NB4 (cell line): ENCODE measurements at regions not wholly inside any gene's neighbourhood (a gene's known extent, or its start where the extent isn't known, plus 50 kb on each side); places are given as distances from the start of the nearest gene placed in this dataset.

Experiments
- DNase-seq: peaks from one replicate; pipeline ENCODE4 v3.0.0; 2010; ENCODE audit warnings: low read depth
- H3K4me3 ChIP-seq: one replicate; pipeline ENCODE4 v1.5.1; 2011; ENCODE audit warnings: mild to moderate bottlenecking, low read depth, low read length, moderate library complexity
- CTCF ChIP-seq: IDR thresholded peaks from one replicate; pipeline ENCODE4 v1.5.1; 2012; ENCODE audit warnings: low read depth, low read length
- MYC ChIP-seq: IDR thresholded peaks from 2 replicates; pipeline ENCODE4 v1.6.1; 2011; ENCODE audit warnings: low read depth, low read length
- POLR2A ChIP-seq: IDR thresholded peaks from 2 replicates; pipeline ENCODE4 v1.6.1; 2011; ENCODE audit warnings: mild to moderate bottlenecking; ENCODE audit not compliant: insufficient read length; ENCODE audit errors: extremely low read depth
- TF ChIP-seq, protein P1 (sequence below): IDR thresholded peaks from 2 replicates; pipeline ENCODE4 v1.6.1; 2011; ENCODE audit warnings: low read depth, low read length

- no peak for TF ChIP-seq MYC
- no peak for TF ChIP-seq CTCF
- TF ChIP-seq, protein P1, sequence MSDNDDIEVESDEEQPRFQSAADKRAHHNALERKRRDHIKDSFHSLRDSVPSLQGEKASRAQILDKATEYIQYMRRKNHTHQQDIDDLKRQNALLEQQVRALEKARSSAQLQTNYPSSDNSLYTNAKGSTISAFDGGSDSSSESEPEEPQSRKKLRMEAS: no peak
- TF ChIP-seq POLR2A: no peak
- no peak overlapping the region for H3K4me3 ChIP-seq
- DNase-seq: no peak
Measured at GRCh38 chr16:27723711-27724481, 174.0 kb downstream of the KATNIP start.

- H3K4me3 ChIP-seq: no peak overlapping the region
- TF ChIP-seq, protein P1: no peak
- no peak for TF ChIP-seq CTCF
- TF ChIP-seq MYC: no peak
- TF ChIP-seq POLR2A: no peak
- DNase-seq: no peak
Measured at GRCh38 chr16:27724482-27725235, 174.7 kb downstream of the KATNIP start.

DNA sequence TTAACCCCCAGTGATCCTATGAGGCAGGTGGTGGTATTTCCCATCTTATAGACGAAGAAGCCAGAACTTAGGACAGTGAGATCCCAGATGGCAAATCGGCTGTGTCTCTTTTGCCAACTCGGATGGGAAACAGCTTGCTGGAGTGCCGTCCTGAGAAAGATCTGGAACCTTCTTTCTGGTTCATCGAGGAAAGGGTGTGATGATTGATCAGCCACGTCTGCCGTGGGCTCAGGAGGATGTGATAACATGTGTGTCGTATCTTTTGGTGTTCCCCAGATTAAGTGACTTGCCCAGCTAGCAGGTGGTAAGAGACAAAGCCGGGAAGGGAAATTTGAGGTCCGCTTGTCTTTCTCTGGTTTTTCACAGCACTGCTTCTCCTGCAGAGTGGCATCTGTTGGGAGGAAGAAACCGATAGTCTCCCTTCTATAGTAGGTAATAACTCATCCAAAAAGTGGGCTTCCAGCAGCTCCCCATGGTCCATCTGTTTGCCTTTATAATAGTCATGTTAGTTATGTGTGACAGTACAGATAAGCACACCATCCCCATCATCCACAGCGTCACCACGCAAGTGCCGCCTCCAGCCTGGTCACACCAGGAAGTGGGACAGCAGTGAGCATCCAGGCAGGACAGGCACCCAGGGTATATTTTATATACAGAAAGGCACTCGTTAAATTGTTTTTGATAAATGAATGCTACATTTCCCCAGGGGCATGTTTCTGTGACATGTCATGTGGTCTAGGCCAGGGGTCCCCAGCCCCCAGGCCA is 175.5 kb downstream of the KATNIP start:
- TF ChIP-seq, protein P1: no peak
- TF ChIP-seq CTCF: no peak
- TF ChIP-seq POLR2A: no peak
- TF ChIP-seq MYC: no peak
- DNase-seq: no peak
- no peak overlapping the region for H3K4me3 ChIP-seq

DNA sequence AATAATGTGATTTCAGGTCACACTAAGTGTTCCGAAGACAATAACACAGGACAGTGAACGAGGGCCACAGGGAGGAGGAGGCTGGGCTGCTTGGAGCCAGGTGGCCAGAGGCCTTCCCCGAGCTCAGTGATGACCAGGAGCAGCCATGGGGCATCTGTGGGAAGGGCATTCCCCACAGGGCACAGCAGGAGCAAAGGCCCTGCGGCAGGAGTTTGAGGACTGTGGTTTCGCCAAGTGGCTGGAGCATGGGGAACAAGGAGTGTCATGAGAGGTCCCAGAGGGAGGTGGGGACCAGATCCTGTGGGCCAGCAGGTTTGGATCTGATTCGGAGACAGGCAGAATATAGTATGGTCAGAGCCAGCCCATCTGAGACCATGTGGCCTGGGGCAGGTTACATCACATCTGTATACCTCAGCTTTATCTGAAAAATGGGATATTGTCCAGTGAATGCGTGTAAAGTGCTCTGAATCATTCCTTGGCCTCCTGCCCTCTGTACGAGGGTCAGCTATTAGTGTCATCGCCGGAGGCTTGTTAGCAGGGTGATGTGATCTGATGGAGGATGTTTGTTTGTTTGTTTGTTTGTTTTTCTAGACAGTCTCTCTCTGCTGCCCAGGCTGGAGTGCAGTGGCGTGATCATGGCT is 176.8 kb downstream of the KATNIP start:
- no peak for DNase-seq
- TF ChIP-seq, protein P1: no peak
- no peak for TF ChIP-seq POLR2A
- TF ChIP-seq MYC: no peak
- no peak for TF ChIP-seq CTCF
- no peak overlapping the region for H3K4me3 ChIP-seq

DNA sequence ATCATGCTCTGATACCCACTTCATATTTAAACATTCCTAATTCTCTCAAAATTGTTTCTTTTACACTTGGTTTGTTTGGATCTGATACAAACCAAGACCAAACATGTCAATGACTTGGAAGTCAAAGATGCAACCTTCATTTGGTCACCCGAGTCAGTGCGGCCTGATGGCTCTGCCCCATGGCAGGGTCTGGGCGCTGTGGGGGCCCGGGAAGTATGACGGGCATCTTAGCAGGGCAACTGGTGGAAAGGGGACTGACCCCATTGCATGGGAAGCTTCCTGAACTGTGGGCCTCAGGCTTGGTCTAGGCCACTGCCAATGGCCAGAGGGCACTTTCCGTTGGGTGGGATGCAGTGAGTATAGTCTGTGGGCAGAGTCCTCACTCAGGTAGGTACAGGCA is 178.0 kb downstream of the KATNIP start:
- TF ChIP-seq MYC (no peak), CTCF (no peak), POLR2A (no peak)
- TF ChIP-seq, protein P1: no peak
- no peak overlapping the region for H3K4me3 ChIP-seq
- DNase-seq: no peak
